ENCODE measurements at regions not wholly inside any gene's neighbourhood (a gene's known extent, or its start where the extent isn't known, plus 50 kb on each side); places are given as distances from the start of the nearest gene placed in this dataset.

DNA sequence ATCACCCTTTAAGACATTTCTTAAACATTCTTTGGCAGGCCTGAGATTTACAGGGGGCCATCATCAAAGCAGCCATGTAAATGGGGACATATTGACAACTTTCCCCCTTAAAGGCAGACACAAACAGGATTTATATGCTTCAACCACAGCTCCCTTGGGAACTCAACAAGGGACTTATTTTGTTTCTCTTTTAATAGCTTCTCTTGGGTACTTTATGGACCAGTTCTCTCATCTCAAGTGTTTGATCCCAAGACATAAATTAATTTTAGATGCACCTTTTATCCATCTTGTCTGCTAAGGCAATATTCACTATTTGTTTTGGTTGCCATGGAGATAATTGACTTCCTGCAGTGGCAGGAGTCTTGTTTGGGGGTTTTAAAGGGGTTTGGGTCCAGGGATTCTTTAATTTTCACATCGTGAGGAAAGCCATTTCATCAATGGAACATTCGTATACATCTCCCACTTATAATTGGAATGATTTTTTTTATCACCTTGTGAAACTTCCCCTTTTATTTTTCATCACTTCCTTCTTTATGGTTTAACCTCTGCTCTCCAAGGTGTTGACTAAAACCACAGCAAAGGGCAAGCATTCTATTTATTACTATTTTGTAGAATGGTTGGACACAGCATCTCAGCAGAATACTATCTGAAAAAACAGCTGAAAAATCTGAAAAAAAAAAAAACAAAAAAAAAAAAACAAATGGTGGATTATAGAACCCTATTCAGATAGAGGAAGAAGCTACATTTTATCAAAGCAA is 726.0 kb downstream of the DIAPH3 start:
- TF ChIP-seq POLR2A (IDR thresholded peaks at IDR 0.05; ENCODE audit: low read depth, low read length) (no peak), POLR2AphosphoS5 (IDR thresholded peaks at IDR 0.05; ENCODE audit: low read depth, low read length) (no peak), TAF1 (IDR thresholded peaks at IDR 0.05; ENCODE audit: low read depth, low read length) (no peak), PAX5 (IDR thresholded peaks at IDR 0.05; ENCODE audit: insufficient read depth, low read length, severe bottlenecking) (no peak)

All from GM12891 (cell line).